Endothelial cell of umbilical vein (primary cell): ENCODE measurements at regions not wholly inside any gene's neighbourhood (a gene's known extent, or its start where the extent isn't known, plus 50 kb on each side); places are given as distances from the start of the nearest gene placed in this dataset.

Experiments
- BruUV-seq: library from RNA; stranded (reverse); fragments of 400-500 nt; replicated peaks from 2 replicates; lab custom pipeline; 2021; lab: Mats Ljungman, UMichigan
- CTCF ChIA-PET: fragments of 300-600, 350-600 bp; sonication (Branson Sonifier 250); formaldehyde crosslinking; loops from one replicate; lab custom pipeline; 2021; ENCODE audit warnings: antibody characterized with exemption, inconsistent platforms; lab: Charles Lee
- POLR2A ChIA-PET: fragments of 300-600, 350-600 bp; sonication (Branson Sonifier 250); formaldehyde crosslinking; loops from one replicate; lab custom pipeline; 2021; ENCODE audit warnings: antibody characterized with exemption, inconsistent platforms; lab: Charles Lee
- DNase-seq: peaks from one replicate; pipeline ENCODE4 v3.0.0-alpha.2; 2011; ENCODE audit warnings: low read depth, low spot score
- FAIRE-seq: peaks from 2 replicates; lab custom pipeline; 2011; peaks lifted over from hg19 to GRCh38; lab: Jason Lieb, UNC
- H2AFZ ChIP-seq: 2 replicates; pipeline ENCODE4 v1.6.0; 2012; ENCODE audit warnings: low read depth, low read length, control low read depth, inconsistent platforms
- H3K27ac ChIP-seq: 2 replicates; pipeline ENCODE4 v1.5.1; 2011; ENCODE audit warnings: low read depth, mild to moderate bottlenecking, control low read depth, low read length, moderate library complexity; ENCODE audit not compliant: insufficient read depth
- H3K27me3 ChIP-seq, 2 experiments: 2 replicates each; pipeline versions ENCODE4 v1.6.0 to v1.6.1; 2011; ENCODE audit warnings: low read length in 2 of 2, mixed read lengths in 1 of 2; ENCODE audit not compliant: control insufficient read depth in 2 of 2, insufficient read depth in 2 of 2
- H3K36me3 ChIP-seq, 2 experiments: 2 replicates in 1 of 2; 3 replicates in 1 of 2; pipeline ENCODE4 v1.5.1; 2011; ENCODE audit warnings: low read length in 2 of 2, mild to moderate bottlenecking in 1 of 2, moderate library complexity in 1 of 2; ENCODE audit not compliant: control insufficient read depth in 2 of 2, insufficient read depth in 2 of 2; ENCODE audit errors: extremely low read depth in 1 of 2
- H3K4me1 ChIP-seq: 3 replicates; pipeline ENCODE4 v1.5.1; 2011; ENCODE audit warnings: mild to moderate bottlenecking, low read length; ENCODE audit not compliant: control insufficient read depth, insufficient read depth; ENCODE audit errors: extremely low read depth
- H3K4me2 ChIP-seq: 2 replicates; pipeline ENCODE4 v1.6.1; 2011; ENCODE audit warnings: low read length, control low read depth, mixed read lengths; ENCODE audit not compliant: insufficient read depth
- H3K4me3 ChIP-seq, 3 experiments: fragments of 200-600 bp in 1 of 3; sonication (generic), shearing (Covaris generic) in 1 of 3; replicated peaks in 1 of 3; 2 replicates each; pipeline ENCODE4 v1.5.1; 2011 to 2016; ENCODE audit warnings: control low read depth in 3 of 3, low read length in 3 of 3, mild to moderate bottlenecking in 2 of 3, inconsistent platforms in 1 of 3, low read depth in 1 of 3, moderate library complexity in 1 of 3; ENCODE audit not compliant: insufficient read depth in 1 of 3
- H3K79me2 ChIP-seq: 2 replicates; pipeline ENCODE4 v1.6.0; 2012; ENCODE audit warnings: low read length, inconsistent platforms; ENCODE audit not compliant: control insufficient read depth, insufficient read depth
- H3K9ac ChIP-seq: replicated peaks from 2 replicates; pipeline ENCODE3; 2011; ENCODE audit warnings: low read length, control low read depth; ENCODE audit not compliant: insufficient read depth; ENCODE audit errors: extremely low read depth
- H3K9me1 ChIP-seq: replicated peaks from 3 replicates; pipeline ENCODE4 v1.6.0; 2011; ENCODE audit warnings: mild to moderate bottlenecking, low read length; ENCODE audit not compliant: control insufficient read depth, insufficient read depth; ENCODE audit errors: extremely low read depth
- H3K9me3 ChIP-seq: replicated peaks from 2 replicates; pipeline ENCODE4 v1.5.1; 2012; ENCODE audit warnings: low read length, inconsistent platforms; ENCODE audit not compliant: control insufficient read depth, insufficient read depth
- H4K20me1 ChIP-seq: replicated peaks from 2 replicates; pipeline ENCODE3; 2011; ENCODE audit warnings: mild to moderate bottlenecking, low read length; ENCODE audit not compliant: control insufficient read depth, insufficient read depth; ENCODE audit errors: extremely low read depth
- EZH2 ChIP-seq: IDR thresholded peaks from 2 replicates; pipeline ENCODE4 v1.6.1; 2012; ENCODE audit warnings: borderline replicate concordance, low read depth, mild to moderate bottlenecking, moderate library complexity, low read length, inconsistent platforms; ENCODE audit not compliant: severe bottlenecking
- FOS ChIP-seq: IDR thresholded peaks from 2 replicates; pipeline ENCODE4 v1.6.1; 2011; ENCODE audit warnings: mild to moderate bottlenecking, low read length, moderate library complexity, borderline replicate concordance; ENCODE audit not compliant: insufficient read depth
- GATA2 ChIP-seq: IDR thresholded peaks from 2 replicates; pipeline ENCODE4 v1.7.0; 2011; ENCODE audit warnings: low read depth, mild to moderate bottlenecking, moderate library complexity, mixed read lengths, low read length; ENCODE audit not compliant: insufficient read length, insufficient read depth
- JUN ChIP-seq: IDR thresholded peaks from 2 replicates; pipeline ENCODE4 v1.6.1; 2011; ENCODE audit warnings: borderline replicate concordance, low read depth; ENCODE audit not compliant: insufficient read length, insufficient read depth
- MYC ChIP-seq: IDR thresholded peaks from one replicate; pipeline ENCODE4 v1.6.1; 2011; ENCODE audit warnings: mild to moderate bottlenecking, low read depth, low read length
- POLR2A ChIP-seq: IDR thresholded peaks from 2 replicates; pipeline ENCODE4 v1.6.1; 2012; ENCODE audit warnings: low read depth, mild to moderate bottlenecking, control low read depth, low read length
- POLR2AphosphoS5 ChIP-seq: IDR thresholded peaks from 2 replicates; pipeline ENCODE4 v1.6.1; 2012; ENCODE audit warnings: low read depth, mild to moderate bottlenecking, control low read depth, low read length, moderate library complexity; ENCODE audit not compliant: insufficient read depth
- dilution Hi-C: fragments of 300-500 bp; cut with MboI; formaldehyde crosslinking; loops from one replicate; pipeline ENCODE4 v1.15.0; 2019; ENCODE audit warnings: low sequenced_read_pairs; ENCODE audit not compliant: extremely low pct_ligation_motif_present
- intact Hi-C: fragments of 100-400 bp; cut with micrococcal nuclease; formaldehyde crosslinking; loops from one replicate; pipeline ENCODE4 v1.10.0; 2022
- TF ChIP-seq, protein P1 (sequence below), 2 donors: IDR thresholded peaks; 1 replicate in 1 of 2; 2 replicates in 1 of 2; pipeline ENCODE4 v1.5.1; 2011; ENCODE audit warnings: low read length in 2 of 2, mild to moderate bottlenecking in 2 of 2, moderate library complexity in 2 of 2, control low read depth in 1 of 2, inconsistent platforms in 1 of 2, low read depth in 1 of 2; ENCODE audit not compliant: insufficient read depth in 1 of 2; ENCODE audit errors: extremely low read depth in 1 of 2
- TF ChIP-seq, protein P2 (sequence below): IDR thresholded peaks from 2 replicates; pipeline ENCODE4 v1.6.1; 2011; ENCODE audit not compliant: insufficient read depth, insufficient read length

DNA sequence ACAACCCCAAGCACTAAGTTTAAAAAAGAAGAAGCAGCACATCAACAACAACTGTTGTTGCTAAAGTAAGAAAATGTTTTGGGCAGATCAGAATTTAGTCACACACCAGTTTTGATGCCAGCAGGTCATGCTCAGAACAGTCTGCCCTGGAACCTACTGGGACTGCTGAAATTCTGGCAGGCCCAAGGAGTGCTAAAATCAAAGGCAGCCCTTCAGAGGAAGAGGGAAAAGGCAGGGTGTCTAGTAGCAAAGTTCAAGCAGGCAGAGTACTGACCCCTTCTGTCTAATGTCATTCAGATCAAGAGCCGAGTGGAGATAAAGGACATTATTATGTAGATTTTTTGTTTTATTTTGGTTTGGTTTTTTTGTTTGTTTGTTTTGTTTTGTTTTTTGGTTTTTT is 96.6 kb upstream of the LOC128125822 start:
- DNase-seq (no peak), FAIRE-seq (no peak)
- H3K9me3 ChIP-seq, result no peaks in the 10 kb centered on the region
- H3K79me2 ChIP-seq, result no peaks in the 10 kb centered on the region
- no peak overlapping the region for H3K4me3 ChIP-seq
- no peaks in the 10 kb centered on the region for H3K36me3 ChIP-seq
- no peaks in the 10 kb centered on the region for H3K4me1 ChIP-seq
- H2AFZ ChIP-seq, result no peak overlapping the region
- no peaks in the 10 kb centered on the region for H3K27me3 ChIP-seq
- ChIA-PET POLR2A (no interaction called here), CTCF (interaction anchor here (0.8 to 1.3 kb wide), 2 partner anchors 11 to 13 kb away, joined by 3 to 5 read pairs; no protein-coding TSS in a partner anchor)
- intact Hi-C loops (no loop called here), dilution Hi-C loops (no loop called here)
- no peak overlapping the region for H3K4me2 ChIP-seq
- no peak overlapping the region for H3K9ac ChIP-seq
- H4K20me1 ChIP-seq, result no peaks in the 10 kb centered on the region
- BruUV-seq, result no TSS peak
- H3K27ac ChIP-seq, result no peak overlapping the region
- no peaks in the 10 kb centered on the region for H3K9me1 ChIP-seq
- TF ChIP-seq, protein P1, sequence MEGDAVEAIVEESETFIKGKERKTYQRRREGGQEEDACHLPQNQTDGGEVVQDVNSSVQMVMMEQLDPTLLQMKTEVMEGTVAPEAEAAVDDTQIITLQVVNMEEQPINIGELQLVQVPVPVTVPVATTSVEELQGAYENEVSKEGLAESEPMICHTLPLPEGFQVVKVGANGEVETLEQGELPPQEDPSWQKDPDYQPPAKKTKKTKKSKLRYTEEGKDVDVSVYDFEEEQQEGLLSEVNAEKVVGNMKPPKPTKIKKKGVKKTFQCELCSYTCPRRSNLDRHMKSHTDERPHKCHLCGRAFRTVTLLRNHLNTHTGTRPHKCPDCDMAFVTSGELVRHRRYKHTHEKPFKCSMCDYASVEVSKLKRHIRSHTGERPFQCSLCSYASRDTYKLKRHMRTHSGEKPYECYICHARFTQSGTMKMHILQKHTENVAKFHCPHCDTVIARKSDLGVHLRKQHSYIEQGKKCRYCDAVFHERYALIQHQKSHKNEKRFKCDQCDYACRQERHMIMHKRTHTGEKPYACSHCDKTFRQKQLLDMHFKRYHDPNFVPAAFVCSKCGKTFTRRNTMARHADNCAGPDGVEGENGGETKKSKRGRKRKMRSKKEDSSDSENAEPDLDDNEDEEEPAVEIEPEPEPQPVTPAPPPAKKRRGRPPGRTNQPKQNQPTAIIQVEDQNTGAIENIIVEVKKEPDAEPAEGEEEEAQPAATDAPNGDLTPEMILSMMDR (IDR thresholded peaks at IDR 0.05; ENCODE audit: extremely low read depth in 1 of 2, insufficient read depth in 1 of 2, low read depth in 1 of 2, low read length in 2 of 2), result no peak
- TF ChIP-seq FOS (no peak), POLR2A (no peak), GATA2 (no peak), POLR2AphosphoS5 (no peak)
- TF ChIP-seq, protein P2, sequence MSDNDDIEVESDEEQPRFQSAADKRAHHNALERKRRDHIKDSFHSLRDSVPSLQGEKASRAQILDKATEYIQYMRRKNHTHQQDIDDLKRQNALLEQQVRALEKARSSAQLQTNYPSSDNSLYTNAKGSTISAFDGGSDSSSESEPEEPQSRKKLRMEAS, result no peak

DNA sequence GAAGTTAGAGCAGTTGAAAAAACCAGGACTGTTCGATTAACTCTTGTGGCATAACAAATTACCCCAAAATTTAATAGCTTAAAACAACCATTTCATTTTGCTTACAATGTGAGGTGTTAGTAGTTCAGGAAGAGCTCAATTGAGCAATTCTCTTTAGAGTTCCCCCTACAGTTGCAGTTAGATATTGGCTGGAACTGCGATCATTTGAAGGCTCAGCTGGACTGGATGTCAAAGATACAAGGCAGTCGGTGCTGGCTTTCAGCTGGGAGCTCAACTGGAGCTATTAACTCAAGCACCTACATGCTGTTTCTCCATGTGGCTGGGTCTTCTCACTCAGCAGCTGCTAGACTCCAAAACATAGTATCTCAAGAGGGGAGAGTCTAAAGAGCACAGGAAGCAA is 96.0 kb upstream of the LOC128125822 start:
- POLR2A ChIA-PET, result no interaction called here
- Histone ChIP-seq H3K36me3 (no peaks in the 10 kb centered on the region), H3K9me3 (no peaks in the 10 kb centered on the region), H3K27me3 (no peaks in the 10 kb centered on the region), H3K4me1 (no peaks in the 10 kb centered on the region), H2AFZ (no peak overlapping the region), H3K4me3 (no peak overlapping the region), H3K4me2 (no peak overlapping the region), H3K9ac (no peak overlapping the region), H3K79me2 (no peaks in the 10 kb centered on the region), H3K9me1 (no peaks in the 10 kb centered on the region), H3K27ac (no peak overlapping the region), H4K20me1 (no peaks in the 10 kb centered on the region)
- dilution Hi-C loops, result no loop called here
- no peak for DNase-seq
- no TSS peak for BruUV-seq
- TF ChIP-seq POLR2AphosphoS5 (no peak), GATA2 (no peak), EZH2 (no peak), POLR2A (no peak), FOS (no peak), MYC (no peak), JUN (no peak)
- TF ChIP-seq, protein P1 (IDR thresholded peaks at IDR 0.05; ENCODE audit: extremely low read depth in 1 of 2, insufficient read depth in 1 of 2, low read depth in 1 of 2, low read length in 2 of 2), result no peak
- TF ChIP-seq, protein P2, result no peak
- CTCF ChIA-PET, result interaction anchor here (0.8 to 1.3 kb wide), 2 partner anchors 10 to 12 kb away, joined by 3 to 5 read pairs; no protein-coding TSS in a partner anchor
- FAIRE-seq, result no peak
- intact Hi-C loops, result no loop called here
